DOHH2 (cell line): ENCODE measurements at regions not wholly inside any gene's neighbourhood (a gene's known extent, or its start where the extent isn't known, plus 50 kb on each side); places are given as distances from the start of the nearest gene placed in this dataset.

Experiments
- CTCF ChIP-seq: fragments of 200-600 bp; sonication (generic); IDR thresholded peaks from one replicate; pipeline ENCODE4 v1.5.1; 2014; ENCODE audit warnings: antibody characterized with exemption, mild to moderate bottlenecking, low read depth, low read length; ENCODE audit not compliant: poor library complexity, severe bottlenecking
- EZH2phosphoT487 ChIP-seq: fragments of 200-600 bp; sonication (generic); IDR thresholded peaks from 2 replicates; pipeline ENCODE4 v1.6.1; 2017; ENCODE audit warnings: borderline replicate concordance, mild to moderate bottlenecking, antibody characterized with exemption, low read length, moderate library complexity, mixed read lengths

GRCh38 chr4:186809070-186809469 lies 85.4 kb upstream of the FAT1 start:
- no peak for TF ChIP-seq CTCF
- TF ChIP-seq EZH2phosphoT487 = no peak
